Testis (tissue), 2 donors: ENCODE measurements at regions not wholly inside any gene's neighbourhood (a gene's known extent, or its start where the extent isn't known, plus 50 kb on each side); places are given as distances from the start of the nearest gene placed in this dataset.

Experiments used
- CTCF ChIP-seq, 3 experiments: fragments of 450-650 bp in 2 of 3; fragments of 200-600 bp in 1 of 3; sonication (generic) in 1 of 3; IDR thresholded peaks; one replicate each; pipeline ENCODE4 v1.5.1; 2016 to 2019; ENCODE audit warnings: antibody characterized with exemption in 3 of 3, mild to moderate bottlenecking in 2 of 3, moderate library complexity in 1 of 3
- POLR2A ChIP-seq: fragments of 450-650 bp; IDR thresholded peaks from one replicate; pipeline ENCODE4 v1.6.1; 2017; ENCODE audit warnings: antibody characterized with exemption, mild to moderate bottlenecking, moderate library complexity

GRCh38 chr3:180829409-180830405, 82.8 kb upstream of the FXR1 start:
- TF ChIP-seq POLR2A (no peak), CTCF (IDR thresholded peaks at IDR 0.05) (no peak)
